Kidney epithelial cell (primary cell): ENCODE measurements at regions not wholly inside any gene's neighbourhood (a gene's known extent, or its start where the extent isn't known, plus 50 kb on each side); places are given as distances from the start of the nearest gene placed in this dataset.

Experiments used
- DNase-seq: peaks from one replicate; pipeline ENCODE4 v3.0.0-alpha.2; 2010; ENCODE audit warnings: low read depth
- H3K27me3 ChIP-seq: 2 replicates; pipeline ENCODE4 v1.6.0; 2011; ENCODE audit warnings: low read length; ENCODE audit not compliant: control insufficient read depth, insufficient read depth
- H3K36me3 ChIP-seq: 2 replicates; pipeline ENCODE4 v1.5.1; 2011; ENCODE audit warnings: low read length; ENCODE audit not compliant: control insufficient read depth, insufficient read depth
- H3K4me3 ChIP-seq: 2 replicates; pipeline ENCODE4 v1.5.1; 2011; ENCODE audit warnings: low read depth, mild to moderate bottlenecking, control low read depth, low read length
- CTCF ChIP-seq: IDR thresholded peaks from 2 replicates; pipeline ENCODE4 v1.5.1; 2011; ENCODE audit warnings: mild to moderate bottlenecking, moderate library complexity, low read length, control low read depth, inconsistent platforms; ENCODE audit not compliant: insufficient read depth, poor library complexity, severe bottlenecking

GRCh38 chr2:188752311-188752710, 221.9 kb upstream of the COL3A1 start:
- no peak for DNase-seq

GRCh38 chr2:188762151-188762550, 212.0 kb upstream of the COL3A1 start:
- Histone ChIP-seq H3K4me3 (no peak overlapping the region), H3K27me3 (no peaks in the 10 kb centered on the region), H3K36me3 (no peaks in the 10 kb centered on the region)
- no peak for TF ChIP-seq CTCF
- DNase-seq: no peak

More at GRCh38 chr2:188752311-188752710, 221.9 kb upstream of the COL3A1 start:
- TF ChIP-seq CTCF: no peak
- no peak overlapping the region for H3K4me3 ChIP-seq
- H3K27me3 ChIP-seq: no peaks in the 10 kb centered on the region
- H3K36me3 ChIP-seq: no peaks in the 10 kb centered on the region

GRCh38 chr2:188765522-188766470, 208.4 kb upstream of the COL3A1 start:
- Histone ChIP-seq H3K27me3 (no peaks in the 10 kb centered on the region), H3K36me3 (no peaks in the 10 kb centered on the region), H3K4me3 (no peak overlapping the region)
- DNase-seq: no peak
- TF ChIP-seq CTCF: peak; percentile 46

- no peak for TF ChIP-seq CTCF
- no peaks in the 10 kb centered on the region for H3K27me3 ChIP-seq
- H3K4me3 ChIP-seq: no peak overlapping the region
- no peak for DNase-seq
- no peaks in the 10 kb centered on the region for H3K36me3 ChIP-seq
These were observed 207.7 kb upstream of the COL3A1 start for GRCh38 chr2:188766471-188766856.

- TF ChIP-seq CTCF: no peak
- DNase-seq: no peak
- Histone ChIP-seq H3K36me3 (no peaks in the 10 kb centered on the region), H3K27me3 (no peaks in the 10 kb centered on the region), H3K4me3 (no peak overlapping the region)
These were observed 207.0 kb upstream of the COL3A1 start for GRCh38 chr2:188767176-188767575.
